GM21576 (cell line): ENCODE measurements at regions not wholly inside any gene's neighbourhood (a gene's known extent, or its start where the extent isn't known, plus 50 kb on each side); places are given as distances from the start of the nearest gene placed in this dataset.
"Not testable (repeated sequence)": the region's sequence is repeated elsewhere in the genome, so short reads cannot be mapped to it uniquely, and the experiment has no call there.

ENCODE experiments used
- ATAC-seq: cut with Tn5 transposase; IDR thresholded peaks from one replicate; pipeline ENCODE4 v1.9.1; 2021; ENCODE audit warnings: mild to moderate bottlenecking, moderate library complexity; ENCODE audit not compliant: unreplicated experiment

GRCh38 chr14:87030197-87030596 is 962.8 kb downstream of the GALC start:
- no peak for ATAC-seq

GRCh38 chr14:87020106-87020505 is 972.9 kb downstream of the GALC start:
- ATAC-seq = not testable (repeated sequence)

GRCh38 chr14:87018294-87018693 is 974.7 kb downstream of the GALC start:
- no peak for ATAC-seq

- no peak for ATAC-seq
Measured at GRCh38 chr14:87017335-87017734, 975.6 kb downstream of the GALC start.

- ATAC-seq = no peak
Measured at GRCh38 chr14:87014856-87015255, 978.1 kb downstream of the GALC start.

GRCh38 chr14:87013583-87013982 is 979.4 kb downstream of the GALC start:
- no peak for ATAC-seq

GRCh38 chr14:87008965-87009364 is 984.0 kb downstream of the GALC start:
- no peak for ATAC-seq

- ATAC-seq = no peak
Measured at GRCh38 chr14:87005280-87005679, 987.7 kb downstream of the GALC start.

GRCh38 chr14:87002776-87003175 is 990.2 kb downstream of the GALC start:
- ATAC-seq = no peak

GRCh38 chr14:87001333-87001732 is 991.6 kb downstream of the GALC start:
- no peak for ATAC-seq

- ATAC-seq = no peak
Measured at GRCh38 chr14:87000081-87000480, 992.9 kb downstream of the GALC start.

- no peak for ATAC-seq
Measured at GRCh38 chr14:86999036-86999435, 993.9 kb downstream of the GALC start.

- ATAC-seq = no peak
Measured at GRCh38 chr14:86997271-86997670, 995.7 kb downstream of the GALC start.

GRCh38 chr14:86990396-86990795 is 1002.6 kb downstream of the GALC start:
- no peak for ATAC-seq

GRCh38 chr14:86989285-86989684 is 1003.7 kb downstream of the GALC start:
- ATAC-seq = no peak

- ATAC-seq = no peak
Measured at GRCh38 chr14:86987966-86988365, 1005.0 kb downstream of the GALC start.

GRCh38 chr14:86973177-86973576 is 1019.8 kb downstream of the GALC start:
- ATAC-seq = no peak

GRCh38 chr14:86971292-86971691 is 1021.7 kb downstream of the GALC start:
- no peak for ATAC-seq

GRCh38 chr14:86961106-86961716 is 1031.8 kb downstream of the GALC start:
- ATAC-seq = no peak

- ATAC-seq = no peak
Measured at GRCh38 chr14:86955771-86956354, 1037.1 kb downstream of the GALC start.

GRCh38 chr14:86954623-86955022 is 1038.4 kb downstream of the GALC start:
- ATAC-seq = no peak

- ATAC-seq = no peak
Measured at GRCh38 chr14:86946446-86946845, 1046.5 kb downstream of the GALC start.

- no peak for ATAC-seq
Measured at GRCh38 chr14:86944434-86944833, 1048.5 kb downstream of the GALC start.
